ENCODE measurements at regions not wholly inside any gene's neighbourhood (a gene's known extent, or its start where the extent isn't known, plus 50 kb on each side); places are given as distances from the start of the nearest gene placed in this dataset.
"Not testable (repeated sequence)": the region's sequence is repeated elsewhere in the genome, so short reads cannot be mapped to it uniquely, and the experiment has no call there.

DNA sequence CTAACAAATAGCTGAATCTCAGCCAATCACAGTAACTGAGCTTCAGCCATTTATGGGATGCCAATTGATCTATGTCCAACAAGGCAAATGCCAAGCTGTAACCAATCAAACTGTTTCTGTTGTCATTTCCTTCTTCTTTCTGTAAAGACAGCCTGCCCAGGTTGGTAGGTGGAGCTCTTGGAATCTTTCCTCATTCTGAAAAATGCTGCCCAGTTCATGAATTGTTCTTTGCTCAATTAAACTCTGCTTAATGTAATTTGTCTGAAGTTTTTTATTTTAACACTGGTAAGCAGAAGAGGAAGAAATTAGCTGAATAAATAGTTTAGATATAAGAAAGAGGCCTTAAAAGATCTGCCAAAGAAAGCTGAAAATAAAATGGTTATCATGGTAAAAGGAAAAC is 1235.6 kb downstream of the EFNA5 start:
- no peak for DNase-seq (ENCODE audit: low read depth)

- DNase-seq (ENCODE audit: low read depth): not testable (repeated sequence)
Measured at GRCh38 chr5:106430733-106431132, 1240.0 kb downstream of the EFNA5 start.

- DNase-seq (ENCODE audit: low read depth): no peak
Measured at GRCh38 chr5:106423109-106423897, 1247.4 kb downstream of the EFNA5 start.

DNA sequence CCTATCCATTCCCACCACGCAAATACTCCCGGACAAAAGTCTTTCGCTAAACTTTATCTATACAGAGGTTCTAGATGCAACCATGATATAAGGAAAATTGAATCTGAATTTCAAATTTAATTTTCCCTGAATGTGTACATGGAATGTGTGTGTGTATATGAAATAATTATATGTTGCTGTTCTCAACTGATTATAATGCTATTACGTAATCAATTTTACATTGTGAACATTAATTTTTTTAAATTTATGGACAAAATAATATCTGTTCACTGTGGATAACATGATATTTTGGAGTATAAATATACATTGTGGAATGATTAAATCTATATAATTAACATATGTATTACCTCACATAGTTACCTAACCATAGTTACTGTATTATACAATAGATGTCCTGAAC is 1250.6 kb downstream of the EFNA5 start:
- DNase-seq (ENCODE audit: low read depth): no peak

DNA sequence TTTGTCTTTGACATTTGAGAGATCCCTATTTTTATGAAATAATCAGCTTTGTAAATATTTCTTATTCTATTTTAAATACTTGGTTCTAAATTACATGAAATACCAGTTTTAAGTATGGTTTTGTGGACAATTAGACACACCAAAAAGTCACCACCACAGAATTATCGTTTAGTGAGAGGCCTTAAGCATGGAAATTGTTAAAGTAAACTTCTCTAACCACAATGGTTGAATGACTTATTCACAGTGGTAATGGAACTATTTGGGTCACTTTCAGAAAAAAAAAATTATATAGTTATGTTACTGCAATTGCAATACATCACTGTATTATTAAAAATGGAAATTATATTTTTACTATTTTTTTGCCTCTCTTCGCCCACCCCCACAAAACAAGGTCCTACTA is 1252.5 kb downstream of the EFNA5 start:
- DNase-seq (ENCODE audit: low read depth): no peak

GRCh38 chr5:106417566-106417965 is 1253.2 kb downstream of the EFNA5 start:
- DNase-seq (ENCODE audit: low read depth): no peak

- DNase-seq (ENCODE audit: low read depth): no peak
Measured at GRCh38 chr5:106417163-106417562, 1253.6 kb downstream of the EFNA5 start.

DNA sequence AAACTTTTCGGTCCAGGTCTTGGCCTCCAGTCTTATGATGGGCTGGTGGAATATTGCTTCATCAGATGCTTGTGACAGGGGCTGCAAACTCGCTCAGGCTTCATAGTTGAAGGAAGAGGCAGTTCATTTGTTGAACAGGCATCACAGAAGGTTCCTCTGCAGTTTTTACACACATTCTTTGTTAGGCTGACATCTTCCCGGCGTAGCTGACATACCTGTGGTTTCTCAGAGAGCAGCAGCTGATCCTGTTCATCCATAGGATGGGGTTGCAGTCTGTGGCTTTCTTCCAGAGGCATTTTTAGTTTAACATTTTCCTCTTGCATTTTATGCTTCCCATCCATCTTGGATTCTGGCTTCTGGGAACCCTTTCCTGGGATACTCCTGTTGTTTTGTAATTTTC is 1255.2 kb downstream of the EFNA5 start:
- no peak for DNase-seq (ENCODE audit: low read depth)

GRCh38 chr5:106414342-106414741 is 1256.4 kb downstream of the EFNA5 start:
- no peak for DNase-seq (ENCODE audit: low read depth)

DNA sequence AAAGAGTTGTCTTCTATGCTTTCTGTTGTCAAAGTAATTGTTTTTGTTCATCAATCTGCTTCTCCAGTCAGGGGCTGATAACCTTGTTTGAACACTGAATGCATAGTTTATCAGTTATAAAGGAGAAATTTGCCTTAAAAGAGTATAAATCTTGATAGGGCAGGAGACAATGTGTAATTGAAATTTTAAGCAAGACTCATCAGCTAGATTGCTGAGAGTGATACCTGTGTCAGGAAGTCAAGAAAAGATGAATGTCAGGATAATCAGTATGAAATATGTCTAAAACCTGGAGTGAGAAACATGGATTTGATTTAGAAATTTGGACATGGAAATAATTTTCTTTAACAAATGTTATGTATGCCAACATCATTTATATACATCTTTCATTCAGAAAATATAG is 1258.1 kb downstream of the EFNA5 start:
- no peak for DNase-seq (ENCODE audit: low read depth)

GRCh38 chr5:106408570-106408969 is 1262.2 kb downstream of the EFNA5 start:
- DNase-seq (ENCODE audit: low read depth): no peak

DNA sequence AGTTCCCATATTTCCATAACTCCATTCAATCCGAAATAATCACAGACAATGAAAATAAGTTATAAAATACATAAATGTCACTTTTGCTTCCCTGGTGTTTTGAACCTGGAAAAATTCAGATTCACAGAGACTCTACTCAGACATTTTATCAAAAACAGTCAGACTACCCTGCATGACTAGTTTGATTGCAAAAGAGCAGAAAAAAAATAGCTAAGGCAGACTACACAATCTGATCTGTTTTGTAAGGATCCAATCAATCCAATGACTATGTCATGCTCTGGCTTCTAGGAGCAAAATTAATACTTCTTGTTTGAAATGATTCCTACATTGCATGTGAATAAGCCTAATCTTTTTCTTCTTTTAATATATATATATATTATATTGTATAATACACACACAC is 1262.6 kb downstream of the EFNA5 start:
- DNase-seq (ENCODE audit: low read depth): no peak

DNA sequence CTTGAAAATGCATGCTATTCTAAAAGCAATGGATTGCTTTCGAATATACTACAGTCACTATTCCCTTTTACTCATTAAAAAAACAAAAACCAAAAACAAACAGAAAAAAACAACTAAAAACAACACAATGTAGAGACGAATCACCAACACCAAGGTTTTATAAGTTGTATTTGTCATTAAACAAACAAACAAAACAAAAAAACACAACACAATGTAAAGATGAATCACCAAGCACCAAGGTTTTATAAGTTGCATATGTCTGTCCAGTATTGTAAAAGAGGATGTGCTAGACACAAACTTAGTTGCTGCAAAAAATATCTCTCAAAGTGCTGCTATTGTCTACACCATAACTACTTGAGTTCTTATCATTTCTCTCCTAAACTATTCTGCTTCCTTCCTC is 1269.2 kb downstream of the EFNA5 start:
- DNase-seq (ENCODE audit: low read depth): no peak

DNA sequence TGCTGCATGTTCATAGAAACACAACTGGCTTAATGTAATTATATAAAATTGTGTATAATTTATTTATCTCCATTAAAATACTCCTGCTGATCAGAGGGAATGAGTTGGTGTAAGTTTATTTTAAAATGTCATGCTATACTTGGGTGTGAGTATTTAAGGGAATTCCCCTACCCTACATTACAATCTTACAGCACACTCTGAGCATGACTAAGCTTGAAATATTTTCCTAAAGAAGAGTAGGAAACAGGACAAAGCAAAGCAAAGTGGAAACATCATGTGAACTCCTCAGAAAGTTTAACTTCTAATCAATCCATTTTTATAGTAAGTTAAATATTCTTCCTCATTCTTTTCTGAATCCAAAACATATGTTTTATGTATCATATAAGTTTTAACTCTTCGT is 1271.3 kb downstream of the EFNA5 start:
- DNase-seq (ENCODE audit: low read depth): no peak

- DNase-seq (ENCODE audit: low read depth): no peak
Measured at GRCh38 chr5:106397700-106398099, 1273.0 kb downstream of the EFNA5 start.

DNA sequence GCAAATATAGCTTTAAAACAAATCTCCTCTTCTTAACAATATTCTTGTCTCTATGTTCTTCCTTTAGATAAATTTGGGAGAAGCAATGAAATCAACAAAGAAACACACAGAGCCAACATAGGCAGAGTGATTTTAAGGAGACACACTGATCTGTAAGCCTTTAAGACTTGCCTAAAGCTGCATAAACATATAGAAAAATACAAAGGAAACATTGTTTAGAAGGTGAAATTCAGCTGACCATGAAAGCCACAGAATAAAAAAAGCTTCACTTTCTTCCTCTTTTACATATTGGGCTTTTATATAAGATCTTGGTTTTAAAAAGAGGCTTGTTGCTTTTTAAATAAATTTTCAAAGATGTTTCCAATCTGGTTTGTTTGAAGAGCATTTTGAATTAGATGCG is 1277.5 kb downstream of the EFNA5 start:
- DNase-seq (ENCODE audit: low read depth): no peak

GRCh38 chr5:106392766-106393165 is 1278.0 kb downstream of the EFNA5 start:
- DNase-seq (ENCODE audit: low read depth): no peak

DNA sequence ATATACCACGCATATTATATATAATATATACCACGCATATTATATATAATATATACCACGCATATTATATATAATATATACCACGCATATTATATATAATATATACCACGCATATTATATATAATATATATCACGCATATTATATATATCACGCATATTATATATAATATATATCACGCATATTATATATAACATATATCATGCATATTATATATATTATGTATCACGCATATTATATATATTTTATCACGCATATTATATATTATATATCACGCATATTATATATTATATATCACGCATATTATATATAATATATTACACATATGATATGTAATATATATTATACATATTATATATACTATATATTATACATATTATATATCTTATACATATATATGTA is 1283.0 kb downstream of the EFNA5 start:
- not testable (repeated sequence) for DNase-seq (ENCODE audit: low read depth)

GRCh38 chr5:106386287-106386686 is 1284.5 kb downstream of the EFNA5 start:
- DNase-seq (ENCODE audit: low read depth): no peak

DNA sequence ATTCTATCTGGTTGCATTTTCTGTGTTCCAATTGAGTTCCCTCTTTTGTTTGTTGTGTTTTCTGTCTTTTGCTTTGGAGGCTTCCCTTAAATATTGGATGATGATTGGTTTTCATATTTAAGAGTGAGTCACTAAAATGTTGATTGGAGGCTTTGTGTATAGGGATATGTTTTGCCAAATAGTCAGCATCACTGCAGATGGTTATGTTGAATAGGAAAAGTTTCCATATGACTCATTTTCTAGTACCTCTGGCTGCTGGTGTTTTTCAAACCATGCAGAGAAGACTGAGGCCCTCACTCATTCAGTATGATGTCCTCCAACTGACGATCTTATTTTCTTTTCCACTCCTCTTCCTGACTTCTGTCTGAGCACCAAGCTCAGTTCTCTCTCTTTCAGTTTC is 1290.0 kb downstream of the EFNA5 start:
- DNase-seq (ENCODE audit: low read depth): no peak

DNA sequence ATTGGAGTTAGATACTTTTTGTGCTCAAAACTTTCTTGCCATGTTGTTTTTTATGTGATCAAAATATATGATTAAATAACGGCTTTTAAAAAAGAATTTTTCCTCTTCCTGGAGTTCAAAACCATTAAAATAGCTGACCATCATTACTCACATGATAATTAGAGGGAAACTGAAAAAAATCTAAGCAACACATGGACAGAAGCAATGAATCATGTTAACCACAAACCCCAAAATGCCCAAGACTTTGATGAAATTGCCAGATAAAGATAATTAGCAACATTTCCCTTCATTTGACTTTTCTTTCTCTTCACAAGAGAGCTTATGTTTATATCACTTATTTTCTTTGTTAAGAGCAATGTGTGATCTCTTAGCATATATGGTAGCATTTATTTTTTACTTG is 1294.2 kb downstream of the EFNA5 start:
- DNase-seq (ENCODE audit: low read depth): no peak

DNA sequence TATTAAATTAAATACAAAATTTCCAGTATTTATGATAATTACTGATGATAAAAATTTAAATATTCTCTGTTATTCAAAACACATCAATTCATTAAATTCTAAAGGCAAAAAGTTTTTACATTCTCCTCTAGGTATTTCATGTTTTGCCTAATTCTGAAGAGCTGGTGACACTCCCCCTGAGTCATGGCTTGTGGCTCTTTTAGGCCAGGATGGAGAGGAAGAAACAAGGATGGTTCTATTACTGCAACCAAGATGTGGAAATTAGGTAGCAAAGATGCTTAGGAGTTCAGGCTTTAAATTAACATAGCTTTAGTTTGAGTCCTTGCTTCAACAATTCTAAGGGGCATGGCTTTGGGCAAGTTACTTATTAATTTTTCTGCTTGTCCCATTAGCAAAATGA is 1295.8 kb downstream of the EFNA5 start:
- DNase-seq (ENCODE audit: low read depth): no peak

DNA sequence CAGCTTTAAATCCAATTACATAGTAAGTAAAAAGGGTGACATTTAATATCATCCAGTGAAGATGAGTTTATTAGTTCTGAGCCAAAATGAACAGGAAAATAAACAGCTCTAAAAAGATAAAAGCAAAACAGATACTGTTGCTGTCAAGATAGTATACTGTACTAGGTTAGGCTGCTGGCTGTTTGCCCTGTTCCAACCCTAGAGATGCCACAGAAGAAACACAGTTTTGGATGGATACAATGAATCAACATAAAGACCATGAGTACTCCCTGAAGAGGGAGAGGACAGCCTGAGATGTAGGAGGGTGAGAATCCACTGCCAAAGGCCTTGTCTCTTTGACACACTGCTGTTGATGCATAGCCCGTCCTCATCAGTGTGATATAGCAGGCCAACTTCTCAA is 1302.7 kb downstream of the EFNA5 start:
- no peak for DNase-seq (ENCODE audit: low read depth)

- no peak for DNase-seq (ENCODE audit: low read depth)
Measured at GRCh38 chr5:106367281-106367680, 1303.5 kb downstream of the EFNA5 start.
